Epithelial cell of proximal tubule (primary cell): ENCODE measurements at regions not wholly inside any gene's neighbourhood (a gene's known extent, or its start where the extent isn't known, plus 50 kb on each side); places are given as distances from the start of the nearest gene placed in this dataset.

Experiments
- DNase-seq: peaks from one replicate; pipeline ENCODE4 v3.0.0-alpha.2; 2011; ENCODE audit warnings: low read depth
- H3K4me3 ChIP-seq: 2 replicates; pipeline ENCODE4 v1.5.1; 2011; ENCODE audit warnings: low read depth, mild to moderate bottlenecking, low read length
- CTCF ChIP-seq: conservative IDR thresholded peaks from 2 replicates; pipeline ENCODE4 v1.5.1; 2012; ENCODE audit warnings: low read depth, mild to moderate bottlenecking, low read length

GRCh38 chr22:49418341-49418894 is 409.3 kb downstream of the BRD1 start:
- H3K4me3 ChIP-seq = no peak overlapping the region
- no peak for DNase-seq
- TF ChIP-seq CTCF = no peak

- H3K4me3 ChIP-seq = no peak overlapping the region
- no peak for DNase-seq
- TF ChIP-seq CTCF = no peak
Observed at GRCh38 chr22:49417833-49418232, 409.8 kb downstream of the BRD1 start.

GRCh38 chr22:49417326-49417725 is 410.3 kb downstream of the BRD1 start:
- TF ChIP-seq CTCF = no peak
- DNase-seq = no peak
- H3K4me3 ChIP-seq = no peak overlapping the region

- no peak for TF ChIP-seq CTCF
- no peak for DNase-seq
- no peak overlapping the region for H3K4me3 ChIP-seq
Observed at GRCh38 chr22:49415151-49415951, 412.3 kb downstream of the BRD1 start.

- DNase-seq = no peak
- H3K4me3 ChIP-seq = no peak overlapping the region
- no peak for TF ChIP-seq CTCF
Observed at GRCh38 chr22:49413551-49413950, 414.1 kb downstream of the BRD1 start.

GRCh38 chr22:49413146-49413545 is 414.5 kb downstream of the BRD1 start:
- TF ChIP-seq CTCF = no peak
- DNase-seq = no peak
- no peak overlapping the region for H3K4me3 ChIP-seq

GRCh38 chr22:49412236-49412635 is 415.4 kb downstream of the BRD1 start:
- no peak overlapping the region for H3K4me3 ChIP-seq
- no peak for TF ChIP-seq CTCF
- DNase-seq = no peak
